ENCODE measurements at regions not wholly inside any gene's neighbourhood (a gene's known extent, or its start where the extent isn't known, plus 50 kb on each side); places are given as distances from the start of the nearest gene placed in this dataset.

DNA sequence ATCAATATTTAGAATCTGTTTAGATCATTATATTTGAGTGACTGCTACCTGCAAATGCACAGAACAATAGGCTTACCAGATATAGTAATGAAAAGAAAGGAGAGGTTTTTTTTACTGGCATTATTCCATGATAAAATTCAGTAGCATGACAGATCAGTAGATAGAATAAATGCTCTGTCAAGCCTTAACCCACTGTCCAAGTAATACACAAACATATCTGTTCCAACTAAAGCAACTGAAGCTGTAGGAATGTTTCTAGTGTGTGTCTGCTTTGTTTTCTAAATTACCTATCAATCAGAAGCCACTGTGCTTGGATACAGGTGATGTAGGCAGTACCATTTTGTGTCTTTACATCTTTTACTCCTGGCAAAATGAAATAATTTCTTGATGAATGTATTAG, 604.6 kb downstream of the PCDH7 start:
- Mint-ChIP-seq H3K9me3 (no peaks in the 10 kb centered on the region), H3K36me3 (ENCODE audit: low read depth) (no peaks in the 10 kb centered on the region), H3K27ac (no peak overlapping the region), H3K4me1 (ENCODE audit: low read depth) (no peaks in the 10 kb centered on the region), H3K4me3 (no peak overlapping the region), H3K27me3 (no peaks in the 10 kb centered on the region)
- intact Hi-C loops (cut with micrococcal nuclease): no loop called here

- H3K9me3 Mint-ChIP-seq: no peaks in the 10 kb centered on the region
- H3K27me3 Mint-ChIP-seq: no peaks in the 10 kb centered on the region
- no peaks in the 10 kb centered on the region for H3K36me3 Mint-ChIP-seq (ENCODE audit: low read depth)
- intact Hi-C loops (cut with micrococcal nuclease): no loop called here
- H3K27ac Mint-ChIP-seq: no peak overlapping the region
- no peaks in the 10 kb centered on the region for H3K4me1 Mint-ChIP-seq (ENCODE audit: low read depth)
- no peak overlapping the region for H3K4me3 Mint-ChIP-seq
Observed at GRCh38 chr4:31325300-31325699, 605.1 kb downstream of the PCDH7 start.

- Mint-ChIP-seq H3K4me1 (ENCODE audit: low read depth) (no peaks in the 10 kb centered on the region), H3K9me3 (no peaks in the 10 kb centered on the region), H3K36me3 (ENCODE audit: low read depth) (no peaks in the 10 kb centered on the region), H3K27me3 (no peaks in the 10 kb centered on the region), H3K27ac (no peak overlapping the region), H3K4me3 (no peak overlapping the region)
- intact Hi-C loops (cut with micrococcal nuclease): no loop called here
Observed at GRCh38 chr4:31327031-31327430, 606.9 kb downstream of the PCDH7 start.

DNA sequence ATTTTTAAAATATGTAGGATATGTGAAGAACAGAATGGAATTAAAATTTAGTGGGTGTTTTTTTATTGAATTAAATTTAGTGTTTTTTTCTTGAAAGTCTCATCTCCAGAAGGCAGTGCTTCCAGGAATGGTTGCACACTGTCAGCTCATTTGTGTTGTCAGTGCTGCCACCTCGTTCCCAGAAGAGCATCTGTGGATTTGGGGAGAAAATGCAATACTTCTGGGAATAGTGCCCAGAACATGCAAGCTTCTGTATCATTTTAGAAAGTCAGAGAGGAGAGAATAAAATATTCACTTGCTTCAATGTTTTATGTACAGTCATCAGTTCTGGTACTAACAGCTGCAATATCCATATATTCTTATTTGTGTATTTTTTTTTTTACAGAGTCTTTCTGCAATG, 608.8 kb downstream of the PCDH7 start:
- H3K4me1 Mint-ChIP-seq (ENCODE audit: low read depth): no peaks in the 10 kb centered on the region
- intact Hi-C loops (cut with micrococcal nuclease): no loop called here
- no peaks in the 10 kb centered on the region for H3K27me3 Mint-ChIP-seq
- no peaks in the 10 kb centered on the region for H3K36me3 Mint-ChIP-seq (ENCODE audit: low read depth)
- H3K27ac Mint-ChIP-seq: no peak overlapping the region
- H3K4me3 Mint-ChIP-seq: no peak overlapping the region
- H3K9me3 Mint-ChIP-seq: no peaks in the 10 kb centered on the region

DNA sequence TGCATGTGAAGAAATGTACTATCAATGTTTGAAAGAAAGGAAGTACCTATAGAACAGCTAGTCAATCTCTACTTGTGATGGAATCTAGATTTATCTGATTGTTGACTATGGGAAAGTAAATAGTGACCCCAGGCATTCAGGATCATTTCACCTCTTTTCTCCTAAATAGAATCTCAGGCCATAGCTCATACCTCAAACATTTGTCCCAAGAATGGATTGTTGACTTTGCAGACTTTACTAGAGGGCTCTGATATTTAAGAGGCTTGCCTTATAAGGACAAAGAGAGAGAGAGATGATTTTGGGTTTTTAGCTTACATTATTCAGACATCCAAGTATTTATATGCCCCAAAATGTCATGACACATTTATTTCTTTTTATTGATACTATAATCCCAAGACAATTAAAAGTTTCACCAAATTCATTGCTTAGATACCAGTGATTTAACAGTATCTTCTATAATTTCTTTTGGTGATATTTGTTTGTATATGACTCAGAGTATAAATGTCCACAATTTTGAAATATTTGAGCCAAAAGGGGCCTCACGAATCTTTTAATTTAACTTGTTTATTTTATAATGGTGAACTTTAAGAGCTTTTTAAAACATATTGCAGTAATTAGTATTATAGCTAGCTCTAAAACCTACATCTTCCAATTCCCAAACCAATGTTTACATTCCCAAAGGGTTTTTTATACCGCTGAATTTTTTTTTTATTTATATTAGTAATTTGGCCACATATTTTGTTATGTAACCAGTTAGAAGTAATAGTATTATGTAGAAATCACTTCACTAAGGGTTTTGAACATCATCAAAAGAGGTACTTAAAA, 614.1 kb downstream of the PCDH7 start:
- H3K27me3 Mint-ChIP-seq: no peaks in the 10 kb centered on the region
- H3K36me3 Mint-ChIP-seq (ENCODE audit: low read depth): no peaks in the 10 kb centered on the region
- H3K4me1 Mint-ChIP-seq (ENCODE audit: low read depth): no peaks in the 10 kb centered on the region
- no peak overlapping the region for H3K27ac Mint-ChIP-seq
- intact Hi-C loops (cut with micrococcal nuclease): no loop called here
- no peak overlapping the region for H3K4me3 Mint-ChIP-seq
- H3K9me3 Mint-ChIP-seq: no peaks in the 10 kb centered on the region

DNA sequence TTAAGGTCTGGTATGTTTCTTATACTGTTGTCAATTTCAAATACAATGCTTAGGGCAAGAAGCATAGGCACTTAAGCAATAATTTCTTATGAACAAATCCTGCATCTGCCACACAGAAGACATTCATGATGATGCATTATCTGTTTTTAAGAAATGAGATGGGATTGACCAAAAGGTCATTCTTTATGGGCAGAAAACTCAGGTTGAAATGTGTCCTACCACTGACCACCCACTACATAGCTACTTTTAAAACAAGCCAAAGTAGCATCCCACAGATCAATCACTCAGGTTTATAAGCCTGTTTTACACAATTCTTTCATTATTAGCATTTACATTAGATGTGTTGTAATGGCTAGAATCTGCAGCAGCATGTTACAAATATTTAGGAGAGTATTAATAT, 617.8 kb downstream of the PCDH7 start:
- no peaks in the 10 kb centered on the region for H3K36me3 Mint-ChIP-seq (ENCODE audit: low read depth)
- no peak overlapping the region for H3K27ac Mint-ChIP-seq
- H3K4me1 Mint-ChIP-seq (ENCODE audit: low read depth): no peaks in the 10 kb centered on the region
- intact Hi-C loops (cut with micrococcal nuclease): no loop called here
- no peak overlapping the region for H3K4me3 Mint-ChIP-seq
- H3K9me3 Mint-ChIP-seq: peaks cover 20% of the 10 kb centered on the region
- H3K27me3 Mint-ChIP-seq: no peaks in the 10 kb centered on the region

DNA sequence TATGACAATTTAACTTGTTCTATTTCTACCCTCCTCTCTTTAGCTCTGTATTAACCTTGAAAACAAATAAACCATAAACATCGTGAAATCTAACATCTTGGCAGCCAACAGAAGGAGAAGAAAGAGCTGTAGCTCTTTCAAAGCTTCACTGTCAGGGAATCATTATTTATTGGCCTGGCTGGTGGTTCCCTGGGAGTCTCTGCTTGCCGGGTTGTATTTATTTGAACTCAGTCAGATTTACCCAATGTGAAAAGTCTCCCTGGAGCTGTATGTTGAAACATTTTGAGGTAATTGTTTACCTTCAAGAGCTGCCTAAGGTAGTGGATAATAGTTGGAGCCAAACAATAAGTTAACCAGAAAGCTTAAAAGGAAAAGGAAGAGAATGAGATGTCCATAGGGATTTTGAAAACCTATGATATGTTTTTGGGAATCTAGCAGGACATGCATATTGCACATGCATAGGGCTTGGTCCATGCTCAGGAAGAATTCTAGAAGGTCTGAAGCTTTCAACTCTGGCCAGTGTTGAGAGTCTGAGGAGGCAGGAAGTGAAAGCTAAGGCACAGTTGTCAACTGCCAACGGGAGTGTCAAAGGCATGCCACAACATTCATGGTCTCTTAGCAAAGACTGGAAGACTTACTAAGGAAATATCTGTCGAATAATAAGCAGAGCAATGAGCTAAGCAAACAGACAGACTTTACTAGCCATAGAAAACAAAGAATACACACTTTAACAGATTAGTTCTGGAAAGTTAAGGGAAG, 621.6 kb downstream of the PCDH7 start:
- Mint-ChIP-seq H3K27ac (no peak overlapping the region), H3K27me3 (no peaks in the 10 kb centered on the region), H3K36me3 (ENCODE audit: low read depth) (no peaks in the 10 kb centered on the region), H3K4me3 (no peak overlapping the region), H3K4me1 (ENCODE audit: low read depth) (no peaks in the 10 kb centered on the region), H3K9me3 (peaks cover 33% of the 10 kb centered on the region)
- intact Hi-C loops (cut with micrococcal nuclease): no loop called here

DNA sequence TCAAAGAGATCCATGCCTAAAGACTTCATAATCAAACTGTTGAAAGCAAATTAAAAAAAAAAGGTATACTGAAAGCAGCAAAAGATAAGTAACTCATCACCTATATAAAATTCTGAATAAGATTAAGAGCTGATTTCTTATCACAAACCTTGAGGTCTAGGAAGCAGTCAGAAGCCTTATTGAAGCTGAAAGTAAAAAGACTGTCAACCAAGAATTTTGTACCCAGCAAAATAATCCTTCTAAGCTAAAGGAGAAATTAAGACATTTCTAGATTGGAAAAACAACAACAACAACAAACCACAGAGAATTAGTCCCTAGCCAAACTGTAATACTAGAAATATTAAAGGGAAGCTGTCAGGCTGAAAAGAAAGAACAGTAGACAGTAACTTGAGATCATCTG, 622.9 kb downstream of the PCDH7 start:
- no peaks in the 10 kb centered on the region for H3K4me1 Mint-ChIP-seq (ENCODE audit: low read depth)
- intact Hi-C loops (cut with micrococcal nuclease): no loop called here
- H3K9me3 Mint-ChIP-seq: peaks cover 33% of the 10 kb centered on the region
- H3K4me3 Mint-ChIP-seq: no peak overlapping the region
- no peaks in the 10 kb centered on the region for H3K36me3 Mint-ChIP-seq (ENCODE audit: low read depth)
- H3K27me3 Mint-ChIP-seq: no peaks in the 10 kb centered on the region
- no peak overlapping the region for H3K27ac Mint-ChIP-seq

DNA sequence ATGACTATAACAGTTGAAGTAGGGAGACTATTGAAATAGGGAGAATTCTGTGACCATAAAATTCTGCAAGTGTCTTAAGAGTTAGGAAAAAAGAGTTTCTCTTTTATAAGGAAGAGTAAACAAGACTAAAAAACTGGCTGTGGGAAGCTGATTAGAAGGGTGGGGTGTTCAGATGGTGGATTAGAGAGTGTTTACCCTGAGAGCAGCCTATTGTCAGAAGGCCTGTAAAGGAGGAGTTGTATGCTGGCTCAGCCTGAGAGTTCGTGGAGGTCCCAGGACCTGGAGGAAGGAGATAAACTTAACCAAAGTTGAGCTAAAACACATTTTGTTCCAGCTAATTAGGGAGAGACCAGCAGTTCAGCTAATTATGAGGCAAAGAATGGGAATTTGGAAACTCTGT, 629.7 kb downstream of the PCDH7 start:
- Mint-ChIP-seq H3K27me3 (no peaks in the 10 kb centered on the region), H3K36me3 (ENCODE audit: low read depth) (no peaks in the 10 kb centered on the region), H3K4me1 (ENCODE audit: low read depth) (no peaks in the 10 kb centered on the region), H3K4me3 (no peak overlapping the region), H3K27ac (no peak overlapping the region), H3K9me3 (no peaks in the 10 kb centered on the region)
- intact Hi-C loops (cut with micrococcal nuclease): no loop called here

DNA sequence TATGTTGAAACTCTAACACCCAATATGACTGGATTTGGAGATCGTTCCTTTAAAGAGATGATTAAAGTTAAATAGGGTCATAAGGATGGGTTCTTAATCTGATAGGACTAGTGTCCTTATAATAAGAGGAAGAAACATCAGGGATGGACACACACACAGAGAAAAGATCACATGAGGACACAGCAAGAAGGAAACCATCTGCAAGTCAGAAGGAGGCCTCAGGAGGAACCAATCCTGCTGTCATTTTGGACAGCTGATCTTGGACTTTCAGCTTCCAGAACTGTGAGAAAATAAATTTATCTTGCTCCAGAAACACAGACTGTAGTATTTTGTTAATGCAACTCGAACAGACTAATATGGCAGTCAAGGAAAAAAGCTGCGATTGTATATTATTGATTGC, 631.5 kb downstream of the PCDH7 start:
- intact Hi-C loops (cut with micrococcal nuclease): no loop called here
- Mint-ChIP-seq H3K36me3 (ENCODE audit: low read depth) (no peaks in the 10 kb centered on the region), H3K4me1 (ENCODE audit: low read depth) (no peaks in the 10 kb centered on the region), H3K9me3 (no peaks in the 10 kb centered on the region), H3K4me3 (no peak overlapping the region), H3K27me3 (no peaks in the 10 kb centered on the region), H3K27ac (no peak overlapping the region)

DNA sequence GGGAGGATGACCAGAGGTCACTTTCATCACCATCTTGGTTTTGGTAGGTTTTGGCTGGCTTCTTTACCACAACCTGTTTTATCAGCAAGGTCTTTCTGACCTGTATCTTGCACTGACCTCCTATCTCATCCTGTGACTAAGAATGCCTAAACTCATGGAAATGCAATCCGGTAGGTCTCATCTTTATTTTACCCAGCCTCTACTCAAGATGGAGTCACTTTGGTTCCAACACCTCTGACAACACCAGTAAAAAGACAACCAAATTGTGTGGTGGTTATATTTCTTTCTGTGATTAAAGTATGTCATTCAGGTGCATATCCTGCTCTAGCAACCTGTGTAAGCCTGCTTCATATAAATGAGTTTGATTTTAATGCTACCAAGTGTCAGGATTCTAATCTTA, 636.7 kb downstream of the PCDH7 start:
- Mint-ChIP-seq H3K9me3 (no peaks in the 10 kb centered on the region), H3K27ac (no peak overlapping the region), H3K27me3 (no peaks in the 10 kb centered on the region), H3K4me3 (no peak overlapping the region), H3K36me3 (ENCODE audit: low read depth) (no peaks in the 10 kb centered on the region), H3K4me1 (ENCODE audit: low read depth) (no peaks in the 10 kb centered on the region)
- intact Hi-C loops (cut with micrococcal nuclease): no loop called here

- Mint-ChIP-seq H3K9me3 (no peaks in the 10 kb centered on the region), H3K36me3 (ENCODE audit: low read depth) (no peaks in the 10 kb centered on the region), H3K4me1 (ENCODE audit: low read depth) (no peaks in the 10 kb centered on the region), H3K4me3 (no peak overlapping the region), H3K27ac (no peak overlapping the region), H3K27me3 (no peaks in the 10 kb centered on the region)
- intact Hi-C loops (cut with micrococcal nuclease): no loop called here
Observed at GRCh38 chr4:31360786-31361185, 640.6 kb downstream of the PCDH7 start.

GRCh38 chr4:31362756-31363155, 642.6 kb downstream of the PCDH7 start:
- Mint-ChIP-seq H3K9me3 (no peaks in the 10 kb centered on the region), H3K4me3 (no peak overlapping the region), H3K4me1 (ENCODE audit: low read depth) (no peaks in the 10 kb centered on the region), H3K36me3 (ENCODE audit: low read depth) (no peaks in the 10 kb centered on the region), H3K27ac (no peak overlapping the region), H3K27me3 (no peaks in the 10 kb centered on the region)
- intact Hi-C loops (cut with micrococcal nuclease): no loop called here

DNA sequence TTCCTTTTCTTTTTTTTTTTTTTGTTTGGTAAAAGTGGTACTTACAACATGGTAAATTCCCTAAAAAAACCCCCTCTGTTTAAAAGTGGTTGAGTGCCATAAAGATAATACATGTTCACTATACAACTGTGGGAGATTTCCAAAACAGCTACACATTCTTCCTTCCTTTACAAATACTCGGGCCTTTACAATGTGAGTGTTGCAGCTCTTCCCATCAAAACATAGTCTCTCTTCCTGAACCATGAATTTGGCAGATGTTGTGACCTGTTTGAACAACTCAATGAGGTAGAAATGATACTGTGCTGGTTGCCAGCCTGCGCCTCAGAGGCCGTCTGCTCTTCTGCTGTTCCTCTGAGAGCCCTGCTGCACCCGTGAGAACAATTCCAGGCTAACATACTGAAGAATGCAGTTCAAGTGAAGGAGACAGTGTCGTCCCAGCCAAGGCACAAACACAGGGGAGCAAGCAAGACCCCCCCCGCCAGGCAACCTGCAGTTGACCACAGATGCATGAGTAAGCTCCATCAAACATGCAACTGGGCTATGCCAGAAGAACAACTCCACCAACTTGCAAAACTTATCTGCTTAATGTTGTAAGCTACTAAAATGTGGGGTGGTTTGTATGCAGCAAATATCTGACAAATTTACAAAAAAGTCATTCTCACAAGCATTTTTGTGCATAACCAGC, 645.0 kb downstream of the PCDH7 start:
- Mint-ChIP-seq H3K36me3 (ENCODE audit: low read depth) (no peaks in the 10 kb centered on the region), H3K9me3 (no peaks in the 10 kb centered on the region), H3K4me1 (ENCODE audit: low read depth) (no peaks in the 10 kb centered on the region), H3K4me3 (no peak overlapping the region), H3K27ac (no peak overlapping the region), H3K27me3 (no peaks in the 10 kb centered on the region)
- intact Hi-C loops (cut with micrococcal nuclease): no loop called here
